GM13976 (cell line): ENCODE measurements at regions not wholly inside any gene's neighbourhood (a gene's known extent, or its start where the extent isn't known, plus 50 kb on each side); places are given as distances from the start of the nearest gene placed in this dataset.

Experiments used
- DNase-seq: peaks from one replicate; pipeline ENCODE4 v3.0.0; 2012; ENCODE audit warnings: low spot score
- in situ Hi-C: fragments of 300-500 bp; cut with MboI; formaldehyde crosslinking; loops from one replicate; pipeline ENCODE4 v1.12.0; 2022; ENCODE audit warnings: low sequenced_read_pairs, mixed read lengths, inconsistent platforms; ENCODE audit not compliant: unreplicated experiment
- TF ChIP-seq, protein P1 (sequence below): IDR thresholded peaks from 2 replicates; pipeline ENCODE4 v1.5.1; 2012; ENCODE audit warnings: borderline replicate concordance, mild to moderate bottlenecking; ENCODE audit not compliant: insufficient read depth; ENCODE audit errors: extremely low read depth, missing control alignments, control extremely low read depth

DNA sequence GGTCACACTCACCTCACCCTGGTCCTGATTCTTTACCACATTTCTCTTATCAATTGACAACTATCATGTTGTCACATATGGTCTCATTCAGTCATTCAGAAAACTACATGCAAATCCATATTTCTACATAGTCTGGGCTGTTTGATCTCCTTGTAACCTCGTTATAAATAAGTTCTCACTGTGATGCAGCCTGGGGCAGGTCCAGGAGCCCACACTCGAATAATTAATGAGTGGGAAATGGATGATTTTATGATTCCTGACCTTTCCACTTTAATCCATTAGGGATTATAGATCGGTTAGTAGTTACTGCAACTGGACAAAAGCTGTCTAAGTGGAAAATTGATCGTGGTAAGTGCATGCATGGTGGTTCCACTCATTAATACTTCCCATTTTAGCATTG is 636.3 kb upstream of the TENM4 start:
- DNase-seq, result no peak
- TF ChIP-seq, protein P1, sequence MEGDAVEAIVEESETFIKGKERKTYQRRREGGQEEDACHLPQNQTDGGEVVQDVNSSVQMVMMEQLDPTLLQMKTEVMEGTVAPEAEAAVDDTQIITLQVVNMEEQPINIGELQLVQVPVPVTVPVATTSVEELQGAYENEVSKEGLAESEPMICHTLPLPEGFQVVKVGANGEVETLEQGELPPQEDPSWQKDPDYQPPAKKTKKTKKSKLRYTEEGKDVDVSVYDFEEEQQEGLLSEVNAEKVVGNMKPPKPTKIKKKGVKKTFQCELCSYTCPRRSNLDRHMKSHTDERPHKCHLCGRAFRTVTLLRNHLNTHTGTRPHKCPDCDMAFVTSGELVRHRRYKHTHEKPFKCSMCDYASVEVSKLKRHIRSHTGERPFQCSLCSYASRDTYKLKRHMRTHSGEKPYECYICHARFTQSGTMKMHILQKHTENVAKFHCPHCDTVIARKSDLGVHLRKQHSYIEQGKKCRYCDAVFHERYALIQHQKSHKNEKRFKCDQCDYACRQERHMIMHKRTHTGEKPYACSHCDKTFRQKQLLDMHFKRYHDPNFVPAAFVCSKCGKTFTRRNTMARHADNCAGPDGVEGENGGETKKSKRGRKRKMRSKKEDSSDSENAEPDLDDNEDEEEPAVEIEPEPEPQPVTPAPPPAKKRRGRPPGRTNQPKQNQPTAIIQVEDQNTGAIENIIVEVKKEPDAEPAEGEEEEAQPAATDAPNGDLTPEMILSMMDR, result no peak
- in situ Hi-C loops, result no loop called here

DNA sequence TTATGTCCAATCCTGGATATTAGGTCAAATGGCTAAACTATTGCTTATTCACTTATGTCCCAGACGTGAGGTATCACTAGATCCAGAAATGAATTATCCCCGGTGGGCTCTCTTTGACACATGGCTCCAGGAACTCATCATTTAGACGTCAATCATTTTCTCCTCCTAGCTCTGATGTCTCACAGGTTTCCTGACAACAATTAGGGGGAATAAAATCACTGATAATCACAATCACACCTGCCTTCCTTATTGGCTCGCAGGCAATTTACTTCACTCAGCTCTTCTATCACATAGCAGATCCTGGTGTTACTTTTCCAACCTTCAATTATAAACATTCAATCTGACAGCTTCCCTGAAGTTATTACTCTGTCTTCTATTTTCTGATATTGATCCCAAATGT is 634.0 kb upstream of the TENM4 start:
- no peak for DNase-seq
- in situ Hi-C loops, result no loop called here
- TF ChIP-seq, protein P1, result no peak

DNA sequence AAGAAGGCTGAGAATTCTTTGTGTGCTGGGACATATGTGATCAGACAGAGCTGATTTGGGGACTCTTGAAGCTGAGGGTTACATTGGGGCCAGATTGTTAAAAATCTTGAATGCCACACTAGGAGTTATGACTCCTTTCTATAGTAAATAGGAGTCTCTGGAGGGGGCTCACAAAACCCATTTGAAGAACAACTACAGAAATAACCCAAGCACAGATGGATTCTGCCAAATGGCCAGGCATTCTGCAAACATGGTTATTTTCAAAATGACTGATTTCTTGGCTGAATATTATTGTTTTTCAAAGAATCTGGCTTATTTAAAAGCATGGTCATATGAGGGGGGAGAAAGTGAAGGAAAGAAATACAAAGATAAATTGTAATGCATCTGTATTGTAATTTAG is 625.5 kb upstream of the TENM4 start:
- in situ Hi-C loops, result no loop called here
- TF ChIP-seq, protein P1, result no peak
- no peak for DNase-seq

DNA sequence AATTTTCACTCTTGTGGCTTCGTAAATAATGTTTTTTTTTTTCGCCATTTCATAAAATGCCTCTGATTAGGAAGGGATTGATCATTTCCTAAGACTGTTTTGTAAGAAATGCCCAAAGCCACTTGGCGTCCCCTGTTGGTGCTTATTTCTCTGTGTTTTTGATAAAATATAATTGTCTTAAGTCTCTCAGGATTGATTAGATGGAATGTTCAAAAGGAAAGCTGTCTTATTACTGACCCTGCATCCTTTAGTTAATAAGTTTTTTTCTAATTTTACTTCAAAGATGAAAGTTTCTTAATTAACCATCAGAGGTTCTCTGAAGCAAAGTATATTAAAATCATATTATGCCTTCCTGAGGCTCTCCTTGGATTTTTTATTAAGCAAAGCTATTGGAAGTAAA is 624.3 kb upstream of the TENM4 start:
- in situ Hi-C loops, result no loop called here
- no peak for DNase-seq
- TF ChIP-seq, protein P1, result no peak

DNA sequence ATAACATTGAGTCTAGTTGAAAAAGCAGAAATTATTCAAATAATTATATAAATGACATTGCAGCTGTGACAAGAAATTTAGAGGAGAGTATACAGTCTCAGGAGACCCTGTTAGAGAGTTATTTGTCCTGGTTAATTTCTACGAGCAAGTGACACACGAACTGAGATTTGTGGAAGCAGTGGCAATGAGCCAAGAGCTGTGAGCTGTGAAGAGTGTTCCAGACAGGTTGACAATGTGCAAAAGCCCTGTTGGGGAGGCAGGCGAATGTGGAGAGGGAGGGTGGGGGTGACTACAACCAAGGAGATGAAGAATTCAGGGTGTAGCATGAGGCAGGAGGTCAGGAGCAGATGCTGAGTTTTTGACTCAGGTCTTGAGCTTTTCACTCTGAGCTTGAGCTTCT is 620.2 kb upstream of the TENM4 start:
- no peak for DNase-seq
- TF ChIP-seq, protein P1, result no peak
- in situ Hi-C loops, result no loop called here

DNA sequence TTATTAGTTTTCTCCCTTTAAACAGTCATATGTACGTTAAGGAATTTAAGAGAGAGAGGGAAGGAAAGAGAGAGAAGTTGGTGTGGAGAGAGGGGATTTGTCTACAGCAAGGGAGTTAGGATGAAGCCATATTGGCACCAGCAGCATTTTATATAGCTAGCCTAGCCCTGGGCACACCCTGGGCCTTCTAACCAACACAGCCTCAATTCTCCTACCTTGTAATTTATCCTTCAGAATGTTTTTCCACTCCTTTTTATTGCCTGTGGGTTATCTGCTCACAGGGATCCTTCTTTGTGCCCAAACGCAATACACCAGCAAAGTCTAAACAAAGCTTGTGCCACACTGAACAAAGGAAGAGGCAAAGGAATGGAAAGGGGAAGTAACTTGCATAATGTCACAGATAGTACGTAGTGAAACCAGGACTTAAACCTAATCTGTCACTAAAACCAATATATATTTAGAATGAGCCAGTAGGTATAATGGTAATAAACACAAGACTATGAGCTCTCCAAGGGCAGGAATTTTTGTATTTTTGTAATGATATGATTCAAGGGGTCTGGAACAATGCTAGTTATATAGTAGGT is 613.8 kb upstream of the TENM4 start:
- DNase-seq, result no peak
- in situ Hi-C loops, result no loop called here
- TF ChIP-seq, protein P1, result no peak
